HG03025 (cell line): ENCODE measurements at regions not wholly inside any gene's neighbourhood (a gene's known extent, or its start where the extent isn't known, plus 50 kb on each side); places are given as distances from the start of the nearest gene placed in this dataset.

Experiments used
- ATAC-seq: cut with Tn5 transposase; IDR thresholded peaks from one replicate; pipeline ENCODE4 v1.9.1; 2021; ENCODE audit warnings: mild to moderate bottlenecking, moderate library complexity; ENCODE audit not compliant: unreplicated experiment, low FRiP score

DNA sequence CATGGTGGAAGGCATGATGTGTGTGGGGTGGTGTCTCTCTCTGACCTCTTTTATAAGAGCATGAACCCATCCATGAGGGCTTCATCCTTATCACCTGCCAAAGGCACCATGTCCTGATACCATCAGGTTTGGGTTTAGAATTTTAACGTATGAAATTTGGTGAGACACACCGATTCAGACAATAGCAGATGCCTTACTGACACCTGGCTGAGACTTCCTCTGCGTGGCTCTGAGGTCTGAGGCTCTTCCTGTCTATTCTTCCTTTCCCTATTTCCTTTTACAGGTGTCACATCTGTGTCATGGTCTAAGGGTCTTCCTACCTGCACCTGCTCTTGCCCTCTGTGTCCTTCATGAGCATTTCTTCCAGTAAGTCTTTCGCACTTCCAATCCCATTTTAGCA is 320.7 kb upstream of the CLNK start:
- ATAC-seq: no peak

DNA sequence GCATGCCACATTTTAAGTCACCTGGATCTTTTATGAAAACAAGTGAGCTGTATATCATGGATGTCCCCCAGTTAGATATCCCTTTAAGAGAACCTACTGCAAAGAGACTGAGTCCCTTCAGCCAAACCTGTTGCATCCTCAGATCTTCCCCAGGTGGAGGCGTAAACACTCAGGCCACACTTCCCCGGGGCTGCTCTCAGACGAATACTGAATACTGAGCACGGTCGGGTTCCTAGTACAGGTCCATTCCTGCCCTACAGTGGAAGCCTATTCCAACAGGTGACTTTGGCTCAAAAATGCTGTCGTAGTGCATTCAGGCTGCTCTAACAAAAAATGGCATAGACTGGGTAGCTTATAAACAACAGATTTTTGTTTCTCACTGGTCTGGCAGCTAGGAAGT is 320.2 kb upstream of the CLNK start:
- ATAC-seq: no peak

DNA sequence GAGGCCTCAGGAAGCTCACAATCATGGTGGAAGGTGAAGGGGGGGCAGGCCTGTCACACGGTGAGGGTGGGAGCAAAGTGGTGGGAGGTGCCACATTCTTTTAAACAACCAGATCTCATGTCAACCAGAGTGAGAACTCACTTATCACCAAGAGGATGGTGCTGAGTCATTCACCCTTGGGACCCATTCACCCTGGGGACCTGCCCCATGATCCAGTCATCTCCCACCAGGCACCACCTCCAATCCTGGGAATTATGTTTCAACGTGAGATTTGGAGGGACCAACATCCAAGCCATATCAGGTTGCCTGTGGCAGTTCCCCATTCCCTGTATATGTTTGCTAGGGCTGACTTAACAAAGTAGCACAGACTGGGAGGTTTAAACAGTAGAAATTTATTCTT is 318.4 kb upstream of the CLNK start:
- no peak for ATAC-seq

- ATAC-seq: no peak
These were observed 314.3 kb upstream of the CLNK start for GRCh38 chr4:10998846-10999245.

GRCh38 chr4:10984815-10985214 is 300.2 kb upstream of the CLNK start:
- no peak for ATAC-seq

GRCh38 chr4:10983885-10984640 is 299.5 kb upstream of the CLNK start:
- ATAC-seq: no peak

DNA sequence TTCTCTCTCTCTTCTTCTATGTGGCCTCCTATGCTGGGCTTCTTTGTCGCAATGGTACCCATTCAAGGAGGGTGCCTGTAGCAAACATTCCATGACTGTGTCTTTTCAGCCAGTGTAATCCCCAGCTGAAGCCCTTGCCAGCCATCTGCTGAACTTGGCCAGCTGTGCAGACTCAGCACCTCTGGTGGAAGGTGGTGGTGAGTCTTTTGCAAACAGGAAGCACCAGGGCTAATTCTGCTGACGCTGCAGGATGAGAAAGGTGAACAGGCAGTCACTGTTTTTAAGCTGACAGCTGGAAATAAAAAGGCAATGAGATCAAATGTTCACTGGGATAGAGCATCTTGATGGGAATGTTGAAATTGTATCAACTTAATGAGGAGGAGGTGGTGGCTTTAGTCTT is 298.7 kb upstream of the CLNK start:
- no peak for ATAC-seq

GRCh38 chr4:10982305-10982704 is 297.7 kb upstream of the CLNK start:
- ATAC-seq: no peak

DNA sequence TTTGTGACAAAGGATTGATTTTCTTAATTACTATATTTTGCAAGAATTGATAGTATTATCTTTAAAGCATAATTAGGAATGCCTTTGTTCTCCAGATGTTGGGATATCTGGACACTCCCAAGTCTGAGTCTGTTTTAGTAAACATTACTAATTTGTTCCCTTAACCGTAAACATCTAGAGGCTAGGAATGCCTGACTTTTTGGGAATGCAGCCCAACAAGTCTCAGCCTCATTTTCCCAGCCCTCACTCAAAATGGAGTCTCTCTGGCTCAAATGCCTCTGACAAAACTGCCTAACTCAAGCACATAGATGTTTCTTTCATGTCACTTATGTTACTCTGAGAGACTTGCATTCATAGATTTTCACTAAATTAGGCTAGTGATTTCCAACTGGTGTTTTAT is 297.0 kb upstream of the CLNK start:
- ATAC-seq: no peak

DNA sequence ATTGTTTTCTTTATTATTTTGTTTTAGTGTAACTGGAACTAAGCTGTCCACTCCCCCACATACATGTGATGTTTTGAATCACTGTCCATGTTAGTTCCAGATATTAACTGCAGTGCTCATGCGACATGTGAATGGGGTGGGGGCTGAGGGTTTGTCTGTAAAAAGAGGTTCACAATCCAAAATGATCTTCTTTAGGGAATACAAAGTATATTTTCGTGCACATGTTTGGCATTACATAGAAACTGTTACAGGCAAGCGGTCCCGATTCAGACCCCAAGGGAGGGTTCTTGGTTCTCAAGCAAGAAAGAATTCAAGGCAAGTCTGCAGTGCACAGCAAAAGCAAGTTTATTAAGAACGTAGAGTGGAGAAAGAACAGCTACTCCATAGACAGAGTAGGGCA is 296.5 kb upstream of the CLNK start:
- no peak for ATAC-seq

DNA sequence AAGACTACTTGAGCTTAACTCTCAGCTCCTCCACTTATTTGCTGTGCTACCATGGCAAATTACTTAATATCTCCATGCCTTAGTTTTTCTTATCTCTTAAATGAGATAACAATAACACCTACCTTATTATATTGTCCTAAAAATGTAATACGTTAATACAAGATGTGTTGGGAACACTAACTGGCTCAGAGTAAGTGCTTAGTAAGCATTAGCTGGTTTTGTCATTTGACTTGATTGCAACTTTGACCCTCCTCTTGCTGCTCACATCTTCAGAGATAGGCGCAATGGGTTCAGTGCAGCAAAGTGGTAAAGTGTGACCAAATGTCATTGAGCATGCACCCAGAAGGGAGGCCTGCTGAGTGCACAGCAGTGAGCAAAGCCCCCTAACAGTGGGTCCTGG is 294.5 kb upstream of the CLNK start:
- ATAC-seq: no peak

DNA sequence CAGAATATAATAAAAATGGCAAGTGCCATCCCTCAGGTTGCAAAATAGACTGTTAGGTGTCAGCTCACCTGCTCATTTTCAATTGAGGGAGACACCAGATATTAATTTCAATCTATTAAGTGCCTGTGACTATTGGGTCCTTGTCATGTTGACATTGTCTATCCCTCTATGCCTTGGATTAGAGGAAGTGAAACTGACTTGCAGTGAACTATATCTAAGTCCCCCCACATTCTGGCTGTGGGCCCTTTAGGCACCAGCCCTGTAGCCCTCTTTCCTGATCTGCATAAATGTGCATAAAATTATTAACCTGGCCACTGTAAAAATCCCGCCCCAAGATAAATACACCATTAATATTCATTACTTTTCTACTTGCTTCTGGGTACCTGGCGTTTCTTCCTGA is 293.0 kb upstream of the CLNK start:
- ATAC-seq: no peak

DNA sequence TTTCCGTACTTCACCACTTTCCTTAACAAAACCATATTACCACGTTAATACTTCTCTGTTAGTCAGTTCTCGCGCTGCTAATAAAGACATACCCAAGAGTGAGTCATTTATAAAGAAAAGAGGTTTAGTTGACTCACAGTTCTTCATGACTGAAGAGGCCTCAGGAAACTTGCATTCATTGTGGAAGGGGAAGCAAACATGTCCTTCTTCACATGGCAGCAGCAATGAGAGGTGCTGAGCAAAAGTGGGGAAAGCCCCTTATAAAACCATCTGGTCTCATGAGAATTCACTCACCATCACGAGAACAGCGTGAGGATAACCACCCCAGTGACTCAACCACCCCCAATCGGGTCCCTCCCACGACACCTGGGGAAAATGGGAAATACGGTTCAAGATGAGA is 289.8 kb upstream of the CLNK start:
- ATAC-seq: no peak

DNA sequence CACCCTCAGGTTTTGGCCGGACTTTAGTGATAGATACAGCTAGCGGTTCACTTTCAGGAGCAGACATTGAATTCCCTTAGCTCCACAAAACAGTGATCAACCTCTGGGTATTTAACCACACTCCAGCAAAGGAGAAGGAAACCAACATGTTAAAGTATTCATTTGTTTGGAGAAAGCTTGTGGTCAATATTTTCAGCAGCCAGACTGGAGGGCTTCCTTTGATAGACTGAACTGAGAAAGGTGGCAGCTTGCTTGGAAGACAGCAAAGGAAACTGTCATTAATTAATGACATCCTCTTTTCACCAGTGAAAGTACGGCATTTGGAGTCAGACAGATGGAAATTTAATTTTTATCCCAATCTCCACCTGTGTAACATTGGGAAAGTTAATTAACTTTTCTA is 289.1 kb upstream of the CLNK start:
- no peak for ATAC-seq

DNA sequence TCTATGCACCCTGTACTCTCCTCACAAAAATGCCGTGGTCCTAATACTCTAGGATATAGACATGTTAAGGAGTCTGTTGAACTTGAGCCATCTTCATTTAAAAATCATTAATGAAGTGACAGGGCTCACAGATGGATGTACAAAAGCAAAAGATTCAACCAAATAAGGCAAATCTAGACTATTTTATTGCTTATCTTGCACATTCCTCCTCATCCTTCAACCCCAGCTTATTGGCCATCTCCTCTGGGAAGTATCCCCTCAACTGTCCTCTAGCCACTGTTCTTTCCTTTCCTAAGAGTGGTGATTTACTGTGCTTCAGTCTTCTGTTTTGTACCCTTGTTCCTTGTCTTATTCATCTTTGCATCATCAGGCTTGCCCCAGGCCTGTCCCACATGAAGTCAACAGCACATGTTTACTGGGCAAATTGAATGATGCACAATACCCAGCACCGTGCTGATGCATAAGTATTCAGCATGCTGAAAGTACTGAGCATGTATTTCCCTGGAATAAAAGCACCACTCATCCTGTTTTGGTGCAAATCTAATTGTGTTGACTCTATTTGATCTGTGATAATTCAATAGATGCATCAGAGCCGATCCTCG is 287.3 kb upstream of the CLNK start:
- no peak for ATAC-seq

GRCh38 chr4:10965196-10965595 is 280.6 kb upstream of the CLNK start:
- ATAC-seq: no peak

GRCh38 chr4:10963958-10964703 is 279.6 kb upstream of the CLNK start:
- ATAC-seq: no peak

DNA sequence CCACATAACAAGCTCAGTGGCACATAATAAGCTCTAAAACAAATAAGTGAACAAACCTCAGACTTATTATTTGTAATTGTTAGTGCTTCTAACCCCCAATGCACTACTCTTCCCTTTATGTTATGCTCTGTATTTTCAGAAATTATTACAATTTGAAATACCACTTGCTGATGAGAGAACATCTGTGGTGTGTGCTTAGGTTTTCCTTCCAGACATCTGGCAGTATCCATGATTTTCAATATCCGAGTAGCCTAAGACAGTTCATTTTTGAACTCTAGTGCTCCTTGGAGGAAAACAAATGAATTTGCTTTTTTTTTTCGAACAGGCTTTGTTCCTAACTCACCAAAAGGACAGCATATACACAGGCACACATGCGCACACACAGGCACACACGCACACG is 278.7 kb upstream of the CLNK start:
- no peak for ATAC-seq

- no peak for ATAC-seq
These were observed 277.7 kb upstream of the CLNK start for GRCh38 chr4:10962246-10962645.

- no peak for ATAC-seq
These were observed 275.8 kb upstream of the CLNK start for GRCh38 chr4:10960389-10960788.

DNA sequence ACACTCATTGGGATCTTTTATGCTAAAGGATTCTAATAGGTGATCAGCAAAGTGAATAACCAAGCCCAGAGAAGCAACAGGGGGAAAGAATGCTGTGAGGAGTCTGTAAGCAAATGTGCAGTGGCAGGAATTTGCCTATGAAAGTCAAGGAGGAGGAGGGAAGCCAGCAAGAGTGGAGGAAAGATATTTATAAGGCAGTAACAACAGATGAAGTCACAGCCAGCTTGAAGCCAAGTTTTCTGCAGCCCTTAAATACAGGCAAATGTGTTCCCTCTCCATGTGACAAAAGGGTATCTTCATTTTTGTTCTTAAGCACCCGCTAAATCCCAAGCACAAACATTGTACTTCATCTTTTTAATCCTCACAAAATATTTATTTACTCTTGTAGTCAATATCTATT is 275.0 kb upstream of the CLNK start:
- ATAC-seq: no peak
